OCI-LY1 (cell line): ENCODE measurements at regions not wholly inside any gene's neighbourhood (a gene's known extent, or its start where the extent isn't known, plus 50 kb on each side); places are given as distances from the start of the nearest gene placed in this dataset.

Experiments
- H2AFZ ChIP-seq: fragments of 200-600 bp; sonication (generic), shearing (Covaris generic); 2 replicates; pipeline ENCODE4 v1.6.0; 2014; ENCODE audit warnings: antibody characterized with exemption, mild to moderate bottlenecking, low read length
- H3F3A ChIP-seq: fragments of 200-600 bp; sonication (generic), shearing (Covaris generic); 2 replicates; pipeline ENCODE4 v1.6.0; 2014; ENCODE audit warnings: mild to moderate bottlenecking, antibody characterized with exemption, low read length, moderate library complexity; ENCODE audit not compliant: insufficient read depth
- H3K27ac ChIP-seq: fragments of 200-600 bp; sonication (generic); 2 replicates; pipeline ENCODE4 v1.5.1; 2014; ENCODE audit warnings: low read length, mixed run types, mild to moderate bottlenecking, low read depth; ENCODE audit not compliant: poor library complexity, severe bottlenecking
- H3K27me3 ChIP-seq: fragments of 200-600 bp; sonication (generic); 2 replicates; pipeline ENCODE4 v1.6.0; 2014; ENCODE audit warnings: antibody characterized with exemption, mild to moderate bottlenecking, low read length, moderate library complexity; ENCODE audit not compliant: insufficient read depth
- H3K36me3 ChIP-seq: fragments of 200-600 bp; sonication (generic); 2 replicates; pipeline ENCODE4 v1.6.1; 2014; ENCODE audit warnings: mild to moderate bottlenecking, antibody characterized with exemption, low read length, moderate library complexity, mixed read lengths; ENCODE audit not compliant: insufficient read depth
- H3K4me1 ChIP-seq: fragments of 200-600 bp; sonication (generic); 2 replicates; pipeline ENCODE4 v1.5.1; 2014; ENCODE audit warnings: mild to moderate bottlenecking, low read length, moderate library complexity; ENCODE audit not compliant: insufficient read depth, severe bottlenecking
- H3K4me2 ChIP-seq: fragments of 200-600 bp; sonication (generic), shearing (Covaris generic); 2 replicates; pipeline ENCODE4 v1.6.1; 2014; ENCODE audit warnings: low read length
- H3K4me3 ChIP-seq: fragments of 200-600 bp; sonication (generic); 2 replicates; pipeline ENCODE4 v1.5.1; 2014; ENCODE audit warnings: low read length, low read depth, mild to moderate bottlenecking, mixed read lengths; ENCODE audit not compliant: poor library complexity, severe bottlenecking
- H3K79me2 ChIP-seq: fragments of 200-600 bp; shearing (Covaris generic); 2 replicates; pipeline ENCODE4 v1.6.1; 2016; ENCODE audit warnings: mixed run types, low read length, mixed read lengths; ENCODE audit not compliant: insufficient read depth
- H3K9ac ChIP-seq: fragments of 200-600 bp; sonication (generic), shearing (Covaris generic); 2 replicates; pipeline ENCODE4 v1.6.1; 2014; ENCODE audit warnings: mild to moderate bottlenecking, low read length, mixed read lengths
- H3K9me2 ChIP-seq: fragments of 200-600 bp; sonication (generic), shearing (Covaris generic); 2 replicates; pipeline ENCODE4 v1.6.1; 2014; ENCODE audit warnings: low read depth, mild to moderate bottlenecking, low read length, mixed read lengths
- H3K9me3 ChIP-seq: fragments of 200-600 bp; shearing (Covaris generic); 2 replicates; pipeline ENCODE4 v1.6.1; 2014; ENCODE audit warnings: low read length, mixed read lengths
- H4K20me1 ChIP-seq: fragments of 200-600 bp; sonication (generic), shearing (Covaris generic); 2 replicates; pipeline ENCODE4 v1.6.0; 2016; ENCODE audit warnings: mild to moderate bottlenecking, low read length; ENCODE audit not compliant: insufficient read depth
- EZH2 ChIP-seq: fragments of 200-600 bp; sonication (generic), shearing (Covaris generic); IDR thresholded peaks from 2 replicates; pipeline ENCODE4 v1.8.0; 2017; ENCODE audit warnings: borderline replicate concordance, mixed run types, mild to moderate bottlenecking, antibody characterized with exemption, low read length, moderate library complexity, mixed read lengths
- TF ChIP-seq, protein P1 (sequence below): fragments of 200-600 bp; sonication (generic), shearing (Covaris generic); IDR thresholded peaks from 2 replicates; pipeline ENCODE4 v1.5.1; 2017; ENCODE audit warnings: mild to moderate bottlenecking, antibody characterized with exemption, low read length, moderate library complexity, mixed read lengths

DNA sequence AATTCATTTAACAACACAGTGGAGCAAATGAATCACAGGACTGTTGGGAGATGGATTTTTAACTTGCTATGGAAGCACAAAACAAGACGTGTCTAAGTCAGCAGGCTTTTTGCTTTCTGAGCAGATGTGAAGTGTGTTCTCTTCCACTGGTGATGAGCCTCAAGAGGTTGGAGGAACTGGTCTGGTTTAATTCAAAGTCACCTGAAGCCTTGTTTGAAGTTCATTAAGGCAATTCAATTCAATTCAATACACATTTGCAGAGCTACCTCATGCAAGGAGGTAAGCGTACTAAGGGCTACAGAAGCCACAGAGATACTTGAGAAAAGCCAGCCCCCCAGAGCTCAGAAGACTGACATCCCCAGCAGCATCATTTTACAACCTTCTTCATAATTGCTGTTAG is 68.4 kb upstream of the PALS2 start:
- Histone ChIP-seq H3F3A (no peaks in the 10 kb centered on the region), H3K36me3 (no peaks in the 10 kb centered on the region), H2AFZ (no peak overlapping the region), H3K27me3 (no peaks in the 10 kb centered on the region), H3K4me1 (no peaks in the 10 kb centered on the region), H3K4me2 (no peak overlapping the region), H3K27ac (no peak overlapping the region), H3K79me2 (no peaks in the 10 kb centered on the region), H3K4me3 (no peak overlapping the region), H3K9me3 (no peaks in the 10 kb centered on the region), H3K9ac (no peak overlapping the region), H4K20me1 (no peaks in the 10 kb centered on the region), H3K9me2 (no peaks in the 10 kb centered on the region)
- no peak for TF ChIP-seq EZH2
- TF ChIP-seq, protein P1, sequence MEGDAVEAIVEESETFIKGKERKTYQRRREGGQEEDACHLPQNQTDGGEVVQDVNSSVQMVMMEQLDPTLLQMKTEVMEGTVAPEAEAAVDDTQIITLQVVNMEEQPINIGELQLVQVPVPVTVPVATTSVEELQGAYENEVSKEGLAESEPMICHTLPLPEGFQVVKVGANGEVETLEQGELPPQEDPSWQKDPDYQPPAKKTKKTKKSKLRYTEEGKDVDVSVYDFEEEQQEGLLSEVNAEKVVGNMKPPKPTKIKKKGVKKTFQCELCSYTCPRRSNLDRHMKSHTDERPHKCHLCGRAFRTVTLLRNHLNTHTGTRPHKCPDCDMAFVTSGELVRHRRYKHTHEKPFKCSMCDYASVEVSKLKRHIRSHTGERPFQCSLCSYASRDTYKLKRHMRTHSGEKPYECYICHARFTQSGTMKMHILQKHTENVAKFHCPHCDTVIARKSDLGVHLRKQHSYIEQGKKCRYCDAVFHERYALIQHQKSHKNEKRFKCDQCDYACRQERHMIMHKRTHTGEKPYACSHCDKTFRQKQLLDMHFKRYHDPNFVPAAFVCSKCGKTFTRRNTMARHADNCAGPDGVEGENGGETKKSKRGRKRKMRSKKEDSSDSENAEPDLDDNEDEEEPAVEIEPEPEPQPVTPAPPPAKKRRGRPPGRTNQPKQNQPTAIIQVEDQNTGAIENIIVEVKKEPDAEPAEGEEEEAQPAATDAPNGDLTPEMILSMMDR = no peak

DNA sequence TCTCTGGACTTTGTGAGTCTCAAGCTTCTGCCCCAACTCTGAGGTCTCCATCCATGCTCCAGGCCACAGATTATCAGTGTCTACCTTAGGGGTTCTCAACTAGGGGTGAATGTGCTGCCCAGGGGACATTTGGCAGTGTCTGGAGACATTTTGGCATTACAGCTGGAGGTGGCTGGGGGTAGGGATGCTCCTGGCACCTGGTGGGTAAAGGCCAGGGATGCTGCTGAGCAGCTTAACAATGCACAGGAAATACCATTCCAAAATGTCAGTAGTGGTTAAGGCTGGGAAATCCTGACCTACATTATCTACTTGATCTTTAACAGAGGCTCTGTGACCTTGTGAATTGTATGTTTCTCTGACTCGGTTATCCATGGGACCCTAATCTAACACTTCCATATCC is 67.3 kb upstream of the PALS2 start:
- Histone ChIP-seq H3K4me3 (no peak overlapping the region), H3K27ac (no peak overlapping the region), H3K9ac (no peak overlapping the region), H3K4me2 (no peak overlapping the region), H4K20me1 (no peaks in the 10 kb centered on the region), H3K27me3 (no peaks in the 10 kb centered on the region), H3K4me1 (no peaks in the 10 kb centered on the region), H3K36me3 (no peaks in the 10 kb centered on the region), H3K79me2 (no peaks in the 10 kb centered on the region), H2AFZ (no peak overlapping the region), H3K9me3 (no peaks in the 10 kb centered on the region), H3K9me2 (no peaks in the 10 kb centered on the region), H3F3A (no peaks in the 10 kb centered on the region)
- TF ChIP-seq, protein P1 = no peak
- no peak for TF ChIP-seq EZH2

DNA sequence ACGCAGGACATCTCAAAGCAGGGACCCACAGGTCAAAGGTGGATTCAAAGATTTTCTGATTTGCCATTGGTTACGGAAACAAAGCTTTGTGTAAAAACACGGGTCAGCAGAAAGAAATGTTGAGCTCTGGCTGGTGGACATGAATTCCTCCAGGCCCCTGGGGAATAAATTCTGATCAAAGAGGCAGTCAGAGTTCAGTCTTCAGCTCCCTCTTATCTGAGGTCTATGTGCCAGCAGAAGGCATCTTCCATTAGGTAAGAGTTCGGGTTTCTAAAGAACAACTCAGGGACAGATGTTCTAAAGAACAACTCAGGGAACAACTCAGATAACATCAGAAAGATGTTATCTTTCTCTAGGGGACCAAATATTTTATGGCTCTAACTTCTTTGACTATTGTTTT is 64.9 kb upstream of the PALS2 start:
- Histone ChIP-seq H3K4me2 (no peak overlapping the region), H3K27me3 (no peaks in the 10 kb centered on the region), H4K20me1 (no peaks in the 10 kb centered on the region), H3K36me3 (no peaks in the 10 kb centered on the region), H3K9ac (no peak overlapping the region), H3K9me2 (no peaks in the 10 kb centered on the region), H3K79me2 (no peaks in the 10 kb centered on the region), H3K4me1 (no peaks in the 10 kb centered on the region), H3K4me3 (no peak overlapping the region), H3K27ac (no peak overlapping the region), H2AFZ (no peak overlapping the region), H3F3A (no peaks in the 10 kb centered on the region), H3K9me3 (no peaks in the 10 kb centered on the region)
- TF ChIP-seq, protein P1 = no peak
